Epithelial cell of esophagus (primary cell): ENCODE measurements at regions not wholly inside any gene's neighbourhood (a gene's known extent, or its start where the extent isn't known, plus 50 kb on each side); places are given as distances from the start of the nearest gene placed in this dataset.

Experiments used
- DNase-seq: peaks from one replicate; pipeline ENCODE4 v3.0.0; 2010; ENCODE audit warnings: low read depth
- H3K4me3 ChIP-seq: 2 replicates; pipeline ENCODE4 v1.5.1; 2011; ENCODE audit warnings: mild to moderate bottlenecking, low read length, control low read depth
- CTCF ChIP-seq: IDR thresholded peaks from 2 replicates; pipeline ENCODE4 v1.5.1; 2011; ENCODE audit warnings: low read depth, mild to moderate bottlenecking, low read length, control low read depth, inconsistent platforms; ENCODE audit not compliant: insufficient read depth; ENCODE audit errors: missing control alignments

DNA sequence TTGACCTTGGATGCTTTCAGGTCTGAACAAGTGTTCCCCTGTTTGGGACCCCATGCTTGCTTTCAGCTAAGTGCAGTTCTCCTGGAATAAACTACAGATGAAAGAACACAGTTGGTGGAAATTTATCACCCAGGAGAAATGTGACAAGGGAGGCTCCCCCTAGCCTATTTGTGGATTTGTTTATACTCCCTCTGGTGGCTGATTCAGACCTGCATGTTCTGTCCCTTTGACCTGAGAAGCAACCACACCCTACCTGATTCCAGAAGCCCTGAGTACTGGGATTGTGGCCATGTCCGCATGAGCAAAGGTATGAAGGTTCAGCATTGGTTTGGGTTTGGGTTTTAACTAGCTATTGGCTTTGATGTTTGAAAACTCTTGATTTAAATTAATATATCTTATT is 440.9 kb downstream of the MID1IP1 start:
- TF ChIP-seq CTCF, result peak; percentile 55
- H3K4me3 ChIP-seq, result no peak overlapping the region
- DNase-seq, result peak; percentile 38

DNA sequence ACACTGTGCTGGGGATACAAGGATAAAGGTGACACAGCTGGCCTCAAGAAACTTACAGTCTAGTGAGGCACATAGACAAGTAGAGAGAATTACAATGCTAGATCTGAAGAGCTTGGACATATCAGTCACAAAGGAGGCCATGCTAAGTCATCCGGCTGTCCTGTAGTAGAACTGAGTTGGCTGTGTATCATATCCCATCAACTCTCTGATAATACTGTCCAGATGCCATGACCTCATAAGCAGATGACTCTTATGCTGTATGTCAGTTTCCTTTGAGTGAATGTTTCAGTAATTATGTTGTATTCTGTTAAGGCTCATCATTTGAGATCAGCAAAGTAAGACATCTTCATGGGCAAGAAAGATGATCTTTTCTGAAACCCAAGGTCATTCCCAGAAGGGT is 442.9 kb downstream of the MID1IP1 start:
- TF ChIP-seq CTCF, result no peak
- H3K4me3 ChIP-seq, result no peak overlapping the region
- DNase-seq, result no peak

GRCh38 chrX:39245024-39245423 is 443.8 kb downstream of the MID1IP1 start:
- TF ChIP-seq CTCF, result no peak
- DNase-seq, result no peak
- H3K4me3 ChIP-seq, result no peak overlapping the region

DNA sequence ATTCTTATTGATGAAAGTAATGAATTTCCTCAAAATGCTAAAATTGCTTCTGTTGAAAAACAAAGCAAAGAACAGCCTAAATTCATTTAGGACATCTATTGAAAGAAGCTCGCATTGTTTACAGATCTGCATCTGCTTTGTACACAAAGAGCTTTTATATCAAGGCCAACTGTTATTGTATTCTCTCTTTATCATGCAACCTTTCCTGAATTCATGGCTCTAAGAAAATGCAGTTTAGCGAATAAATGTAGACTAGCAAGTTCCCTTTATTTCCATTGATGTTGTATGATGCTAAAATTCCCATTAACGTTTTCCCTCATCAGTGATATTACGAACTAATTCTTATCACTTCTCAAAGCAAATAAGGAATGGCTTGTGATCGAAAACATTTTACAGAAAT is 446.3 kb downstream of the MID1IP1 start:
- DNase-seq, result no peak
- H3K4me3 ChIP-seq, result no peak overlapping the region
- no peak for TF ChIP-seq CTCF

- DNase-seq, result no peak
- TF ChIP-seq CTCF, result no peak
- H3K4me3 ChIP-seq, result no peak overlapping the region
Observed at GRCh38 chrX:39248330-39248729, 447.1 kb downstream of the MID1IP1 start.

DNA sequence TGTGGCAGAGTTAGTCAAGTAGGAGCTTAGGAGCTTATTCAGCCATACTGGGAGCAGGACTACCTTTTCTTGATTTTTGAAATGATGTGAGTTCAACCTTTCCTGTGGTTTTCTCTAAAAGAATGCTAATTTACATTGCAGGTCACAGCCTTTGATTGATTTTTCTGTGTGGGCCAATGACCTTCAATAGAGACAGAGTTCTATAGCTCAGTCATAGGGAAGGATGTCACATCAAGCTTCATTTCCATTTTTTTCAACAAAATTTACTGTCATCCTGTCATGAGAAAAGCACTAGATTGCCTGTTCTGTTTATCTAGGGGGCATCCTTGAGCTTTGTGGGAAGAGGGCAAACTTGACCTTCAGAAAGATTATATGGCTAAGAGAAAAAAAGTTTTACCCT is 448.7 kb downstream of the MID1IP1 start:
- no peak for DNase-seq
- no peak overlapping the region for H3K4me3 ChIP-seq
- no peak for TF ChIP-seq CTCF

DNA sequence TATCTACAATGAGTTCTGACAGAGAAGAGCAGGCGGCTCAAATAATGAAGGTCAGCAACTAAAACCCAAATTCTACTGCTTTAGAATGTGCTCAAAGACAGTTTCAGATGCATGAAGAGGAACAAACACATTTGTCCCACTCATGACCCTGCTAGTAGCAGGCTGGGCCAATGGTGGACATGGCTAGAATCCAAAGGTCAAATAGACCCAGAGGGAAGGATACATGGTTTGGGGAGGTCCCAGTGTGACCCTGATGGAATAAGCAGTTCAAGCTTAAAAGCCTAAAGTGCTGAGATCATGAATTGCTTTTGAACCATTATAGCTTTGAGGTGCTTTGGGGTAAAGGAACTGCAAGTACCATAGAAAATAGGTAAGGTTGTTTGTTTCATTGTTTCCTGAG is 450.7 kb downstream of the MID1IP1 start:
- no peak for DNase-seq
- H3K4me3 ChIP-seq, result no peak overlapping the region
- TF ChIP-seq CTCF, result no peak
